Astrocyte of the cerebellum (primary cell): ENCODE measurements at regions not wholly inside any gene's neighbourhood (a gene's known extent, or its start where the extent isn't known, plus 50 kb on each side); places are given as distances from the start of the nearest gene placed in this dataset.

Source experiments
- DNase-seq: peaks from one replicate; pipeline ENCODE4 v3.0.0-alpha.2; 2011; ENCODE audit warnings: low read depth
- H3K4me3 ChIP-seq: 2 replicates; pipeline ENCODE4 v1.5.1; 2011; ENCODE audit warnings: mild to moderate bottlenecking, low read depth, low read length, moderate library complexity
- CTCF ChIP-seq: IDR thresholded peaks from 2 replicates; pipeline ENCODE4 v1.5.1; 2012; ENCODE audit warnings: low read length, low read depth, moderate library complexity, mild to moderate bottlenecking; ENCODE audit errors: missing control alignments
- in situ Hi-C: cut with HindIII; loops from 2 replicates; pipeline ENCODE4 v1.10.0; 2017; ENCODE audit warnings: low sequenced_read_pairs

- H3K4me3 ChIP-seq = no peak overlapping the region
- TF ChIP-seq CTCF = no peak
- DNase-seq = no peak
- in situ Hi-C loops = no loop called here
These were observed 738.0 kb upstream of the AADAT start for GRCh38 chr4:170827562-170828274.

- in situ Hi-C loops = no loop called here
- DNase-seq = no peak
- no peak for TF ChIP-seq CTCF
- H3K4me3 ChIP-seq = no peak overlapping the region
These were observed 729.0 kb upstream of the AADAT start for GRCh38 chr4:170818786-170819185.

- no peak for DNase-seq
- TF ChIP-seq CTCF = no peak
- no peak overlapping the region for H3K4me3 ChIP-seq
- in situ Hi-C loops = no loop called here
These were observed 715.6 kb upstream of the AADAT start for GRCh38 chr4:170805352-170805751.

GRCh38 chr4:170804930-170805329 lies 715.2 kb upstream of the AADAT start:
- H3K4me3 ChIP-seq = no peak overlapping the region
- TF ChIP-seq CTCF = no peak
- in situ Hi-C loops = no loop called here
- no peak for DNase-seq

- TF ChIP-seq CTCF = no peak
- in situ Hi-C loops = no loop called here
These were observed 713.7 kb upstream of the AADAT start for GRCh38 chr4:170803492-170803891.

GRCh38 chr4:170801771-170802170 lies 712.0 kb upstream of the AADAT start:
- no peak for TF ChIP-seq CTCF
- in situ Hi-C loops = no loop called here
- no peak for DNase-seq
- H3K4me3 ChIP-seq = no peak overlapping the region

More at GRCh38 chr4:170803492-170803891, 713.7 kb upstream of the AADAT start:
- no peak overlapping the region for H3K4me3 ChIP-seq
- DNase-seq = no peak
